ENCODE measurements at regions not wholly inside any gene's neighbourhood (a gene's known extent, or its start where the extent isn't known, plus 50 kb on each side); places are given as distances from the start of the nearest gene placed in this dataset.
A peak's percentile ranks its signal among the peaks of the same experiment; 100 is the strongest.

GRCh38 chr13:50310734-50311133 is 295.5 kb downstream of the KCNRG start:
- Mint-ChIP-seq H3K36me3 (ENCODE audit: insufficient read depth, unreplicated experiment) (no peaks in the 10 kb centered on the region), H3K27me3 (ENCODE audit: insufficient read depth, unreplicated experiment) (no peaks in the 10 kb centered on the region), H3K27ac (ENCODE audit: low read depth, unreplicated experiment) (no peak overlapping the region), H3K9me3 (ENCODE audit: unreplicated experiment) (no peaks in the 10 kb centered on the region), H3K4me3 (ENCODE audit: unreplicated experiment) (no peak overlapping the region), H3K4me1 (ENCODE audit: insufficient read depth, unreplicated experiment) (no peaks in the 10 kb centered on the region)
- intact Hi-C loops (cut with micrococcal nuclease) = no loop called here
- TF ChIP-seq, protein P1, sequence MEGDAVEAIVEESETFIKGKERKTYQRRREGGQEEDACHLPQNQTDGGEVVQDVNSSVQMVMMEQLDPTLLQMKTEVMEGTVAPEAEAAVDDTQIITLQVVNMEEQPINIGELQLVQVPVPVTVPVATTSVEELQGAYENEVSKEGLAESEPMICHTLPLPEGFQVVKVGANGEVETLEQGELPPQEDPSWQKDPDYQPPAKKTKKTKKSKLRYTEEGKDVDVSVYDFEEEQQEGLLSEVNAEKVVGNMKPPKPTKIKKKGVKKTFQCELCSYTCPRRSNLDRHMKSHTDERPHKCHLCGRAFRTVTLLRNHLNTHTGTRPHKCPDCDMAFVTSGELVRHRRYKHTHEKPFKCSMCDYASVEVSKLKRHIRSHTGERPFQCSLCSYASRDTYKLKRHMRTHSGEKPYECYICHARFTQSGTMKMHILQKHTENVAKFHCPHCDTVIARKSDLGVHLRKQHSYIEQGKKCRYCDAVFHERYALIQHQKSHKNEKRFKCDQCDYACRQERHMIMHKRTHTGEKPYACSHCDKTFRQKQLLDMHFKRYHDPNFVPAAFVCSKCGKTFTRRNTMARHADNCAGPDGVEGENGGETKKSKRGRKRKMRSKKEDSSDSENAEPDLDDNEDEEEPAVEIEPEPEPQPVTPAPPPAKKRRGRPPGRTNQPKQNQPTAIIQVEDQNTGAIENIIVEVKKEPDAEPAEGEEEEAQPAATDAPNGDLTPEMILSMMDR (IDR thresholded peaks at IDR 0.05; ENCODE audit: unreplicated experiment) = no peak
- ChIA-PET CTCF (interaction anchor here (1.4 kb wide), 1 partner anchor 221 kb away, joined by 3 read pairs; no protein-coding TSS in a partner anchor), POLR2A (interaction anchor here (0.6 kb wide), 1 partner anchor 425 kb away, joined by 3 read pairs; no protein-coding TSS in a partner anchor)
- no peak for DNase-seq (ENCODE audit: unreplicated experiment)
- no TSS peak for BruUV-seq (replicated peaks)

DNA sequence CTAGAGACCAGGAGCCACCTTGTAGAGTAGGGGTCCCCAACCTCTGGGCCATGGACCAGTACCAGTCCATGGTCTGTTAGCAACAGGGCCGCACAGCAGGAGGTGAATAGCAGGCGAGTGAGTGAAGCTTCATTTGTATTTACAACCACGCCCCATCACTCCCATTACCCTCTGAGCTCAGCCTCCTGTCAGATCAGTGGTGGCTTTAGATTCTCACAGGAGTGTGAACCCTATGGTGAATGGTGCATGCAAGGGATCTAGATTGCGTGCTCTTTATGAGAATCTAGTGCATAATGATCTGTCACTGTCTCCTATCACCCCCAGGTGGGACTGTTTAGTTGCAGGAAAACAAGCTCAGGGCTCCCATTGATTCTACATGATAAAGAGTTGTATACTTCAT is 303.6 kb downstream of the KCNRG start:
- intact Hi-C loops (cut with micrococcal nuclease) = no loop called here

GRCh38 chr13:50319635-50320255 is 304.5 kb downstream of the KCNRG start:
- DNase-seq (ENCODE audit: unreplicated experiment) = peak; percentile 17

More for the DNA sequence above, 303.6 kb downstream of the KCNRG start:
- Mint-ChIP-seq H3K27ac (ENCODE audit: low read depth, unreplicated experiment) (no peak overlapping the region), H3K27me3 (ENCODE audit: insufficient read depth, unreplicated experiment) (no peaks in the 10 kb centered on the region), H3K36me3 (ENCODE audit: insufficient read depth, unreplicated experiment) (no peaks in the 10 kb centered on the region), H3K4me3 (ENCODE audit: unreplicated experiment) (no peak overlapping the region), H3K4me1 (ENCODE audit: insufficient read depth, unreplicated experiment) (peaks cover 19% of the 10 kb centered on the region), H3K9me3 (ENCODE audit: unreplicated experiment) (peaks cover under 1% of the 10 kb centered on the region)
- TF ChIP-seq, protein P1 (IDR thresholded peaks at IDR 0.05; ENCODE audit: unreplicated experiment) = no peak
- ChIA-PET CTCF (no interaction called here), POLR2A (interaction anchor here (1.7 kb wide), 1 partner anchor 210 kb away, joined by 4 read pairs; no protein-coding TSS in a partner anchor)
- DNase-seq (ENCODE audit: unreplicated experiment) = no peak
- BruUV-seq (replicated peaks) = no TSS peak

GRCh38 chr13:50320271-50320862 is 305.1 kb downstream of the KCNRG start:
- peak overlapping the region; percentile 71 for H3K27ac Mint-ChIP-seq (ENCODE audit: low read depth, unreplicated experiment)
- H3K9me3 Mint-ChIP-seq (ENCODE audit: unreplicated experiment) = peaks cover 16% of the 10 kb centered on the region
- peaks cover 25% of the 10 kb centered on the region for H3K4me1 Mint-ChIP-seq (ENCODE audit: insufficient read depth, unreplicated experiment)
- ChIA-PET CTCF (interaction anchor here (0.6 kb wide), 3 partner anchors 264 to 746 kb away, joined by 3 to 5 read pairs (median 3); no protein-coding TSS in a partner anchor), POLR2A (interaction anchor here (0.7 to 1.7 kb wide), 4 partner anchors 111 to 412 kb away, joined by 3 to 4 read pairs (median 4); no protein-coding TSS in a partner anchor)
- H3K27me3 Mint-ChIP-seq (ENCODE audit: insufficient read depth, unreplicated experiment) = no peaks in the 10 kb centered on the region
- DNase-seq (ENCODE audit: unreplicated experiment) = peak; percentile 17
- TF ChIP-seq, protein P1 (IDR thresholded peaks at IDR 0.05; ENCODE audit: unreplicated experiment) = no peak
- no TSS peak for BruUV-seq (replicated peaks)
- no peak overlapping the region for H3K4me3 Mint-ChIP-seq (ENCODE audit: unreplicated experiment)
- no peaks in the 10 kb centered on the region for H3K36me3 Mint-ChIP-seq (ENCODE audit: insufficient read depth, unreplicated experiment)
- intact Hi-C loops (cut with micrococcal nuclease) = no loop called here

More at GRCh38 chr13:50319635-50320255, 304.5 kb downstream of the KCNRG start:
- intact Hi-C loops (cut with micrococcal nuclease) = no loop called here
- TF ChIP-seq, protein P1 (IDR thresholded peaks at IDR 0.05; ENCODE audit: unreplicated experiment) = no peak
- H3K9me3 Mint-ChIP-seq (ENCODE audit: unreplicated experiment) = peaks cover 10% of the 10 kb centered on the region
- H3K27ac Mint-ChIP-seq (ENCODE audit: low read depth, unreplicated experiment) = peak overlapping the region; percentile 71
- peaks cover 24% of the 10 kb centered on the region for H3K4me1 Mint-ChIP-seq (ENCODE audit: insufficient read depth, unreplicated experiment)
- POLR2A ChIA-PET = interaction anchor here (0.7 to 1.7 kb wide), 3 partner anchors 110 to 209 kb away, joined by 3 to 4 read pairs (median 4); no protein-coding TSS in a partner anchor
- H3K4me3 Mint-ChIP-seq (ENCODE audit: unreplicated experiment) = no peak overlapping the region
- CTCF ChIA-PET = interaction anchor here (0.6 kb wide), 1 partner anchor 747 kb away, joined by 3 read pairs; no protein-coding TSS in a partner anchor
- H3K36me3 Mint-ChIP-seq (ENCODE audit: insufficient read depth, unreplicated experiment) = no peaks in the 10 kb centered on the region
- no peaks in the 10 kb centered on the region for H3K27me3 Mint-ChIP-seq (ENCODE audit: insufficient read depth, unreplicated experiment)
- no TSS peak for BruUV-seq (replicated peaks)
